Keratinocyte (primary cell): ENCODE measurements at regions not wholly inside any gene's neighbourhood (a gene's known extent, or its start where the extent isn't known, plus 50 kb on each side); places are given as distances from the start of the nearest gene placed in this dataset.

ENCODE experiments used
- DNase-seq: peaks from one replicate; pipeline ENCODE4 v3.0.0-alpha.2; 2011; ENCODE audit warnings: low read depth, missing footprints, low spot score
- FAIRE-seq: peaks from 2 replicates; lab custom pipeline; 2011; peaks lifted over from hg19 to GRCh38; lab: Jason Lieb, UNC
- H2AFZ ChIP-seq: 2 replicates; pipeline ENCODE4 v1.6.0; 2012; ENCODE audit warnings: low read length, control low read depth, inconsistent platforms; ENCODE audit not compliant: control insufficient read depth
- H3K27ac ChIP-seq: 2 replicates; pipeline ENCODE4 v1.5.1; 2011; ENCODE audit warnings: low read length; ENCODE audit not compliant: control insufficient read depth, insufficient read depth
- H3K27me3 ChIP-seq: 3 replicates; pipeline ENCODE4 v1.6.0; 2011; ENCODE audit warnings: low read length; ENCODE audit not compliant: control insufficient read depth, insufficient read depth; ENCODE audit errors: extremely low read depth
- H3K36me3 ChIP-seq, 2 experiments: 2 replicates in 1 of 2; 3 replicates in 1 of 2; pipeline ENCODE4 v1.5.1; 2011; ENCODE audit warnings: low read length in 2 of 2, mild to moderate bottlenecking in 1 of 2; ENCODE audit not compliant: control insufficient read depth in 2 of 2, insufficient read depth in 2 of 2; ENCODE audit errors: extremely low read depth in 1 of 2
- H3K4me1 ChIP-seq: 3 replicates; pipeline ENCODE4 v1.5.1; 2011; ENCODE audit warnings: low read length; ENCODE audit not compliant: control insufficient read depth, insufficient read depth; ENCODE audit errors: extremely low read depth
- H3K4me2 ChIP-seq: 3 replicates; pipeline ENCODE4 v1.6.0; 2011; ENCODE audit warnings: low read depth, low read length; ENCODE audit not compliant: control insufficient read depth, insufficient read depth; ENCODE audit errors: extremely low read depth
- H3K4me3 ChIP-seq, 3 experiments: fragments of 200-600 bp in 1 of 3; sonication (generic) in 1 of 3; 2 replicates in 2 of 3; 3 replicates in 1 of 3; pipeline ENCODE4 v1.5.1; 2011 to 2016; ENCODE audit warnings: low read length in 3 of 3, mild to moderate bottlenecking in 3 of 3, control low read depth in 2 of 3, inconsistent platforms in 1 of 3, low read depth in 1 of 3, mixed read lengths in 1 of 3, mixed run types in 1 of 3, moderate library complexity in 1 of 3; ENCODE audit not compliant: control insufficient read depth in 2 of 3, insufficient read depth in 2 of 3; ENCODE audit errors: extremely low read depth in 1 of 3
- H3K79me2 ChIP-seq: 2 replicates; pipeline ENCODE4 v1.6.0; 2012; ENCODE audit warnings: low read length; ENCODE audit not compliant: control insufficient read depth, insufficient read depth
- H3K9ac ChIP-seq: 3 replicates; pipeline ENCODE4 v1.6.0; 2011; ENCODE audit warnings: low read length; ENCODE audit not compliant: control insufficient read depth, insufficient read depth; ENCODE audit errors: extremely low read depth
- H3K9me1 ChIP-seq: 3 replicates; pipeline ENCODE4 v1.6.0; 2011; ENCODE audit warnings: low read length; ENCODE audit not compliant: control insufficient read depth, insufficient read depth; ENCODE audit errors: extremely low read depth
- H3K9me3 ChIP-seq: 2 replicates; pipeline ENCODE4 v1.5.1; 2012; ENCODE audit warnings: low read depth, low read length; ENCODE audit not compliant: control insufficient read depth
- H4K20me1 ChIP-seq: 3 replicates; pipeline ENCODE4 v1.6.0; 2011; ENCODE audit warnings: low read length; ENCODE audit not compliant: control insufficient read depth, insufficient read depth; ENCODE audit errors: extremely low read depth
- EZH2 ChIP-seq: IDR thresholded peaks from one replicate; pipeline ENCODE4 v1.6.1; 2012; ENCODE audit warnings: inconsistent platforms, mild to moderate bottlenecking, low read length, moderate library complexity
- dilution Hi-C: fragments of 300-500 bp; cut with MboI; formaldehyde crosslinking; loops from one replicate; pipeline ENCODE4 v1.7.0; 2020; ENCODE audit warnings: low sequenced_read_pairs; ENCODE audit not compliant: extremely low pct_ligation_motif_present
- TF ChIP-seq, protein P1 (sequence below), 3 experiments: IDR thresholded peaks in 1 of 3; conservative IDR thresholded peaks in 1 of 3; optimal IDR thresholded peaks in 1 of 3; 2 replicates in 2 of 3; 3 replicates in 1 of 3; pipeline versions ENCODE3 to v1.5.1; 2011; ENCODE audit warnings: low read length in 3 of 3, mild to moderate bottlenecking in 3 of 3, moderate library complexity in 2 of 3, control low read depth in 1 of 3, inconsistent platforms in 1 of 3; ENCODE audit not compliant: insufficient read depth in 2 of 3; ENCODE audit errors: extremely low read depth in 1 of 3

DNA sequence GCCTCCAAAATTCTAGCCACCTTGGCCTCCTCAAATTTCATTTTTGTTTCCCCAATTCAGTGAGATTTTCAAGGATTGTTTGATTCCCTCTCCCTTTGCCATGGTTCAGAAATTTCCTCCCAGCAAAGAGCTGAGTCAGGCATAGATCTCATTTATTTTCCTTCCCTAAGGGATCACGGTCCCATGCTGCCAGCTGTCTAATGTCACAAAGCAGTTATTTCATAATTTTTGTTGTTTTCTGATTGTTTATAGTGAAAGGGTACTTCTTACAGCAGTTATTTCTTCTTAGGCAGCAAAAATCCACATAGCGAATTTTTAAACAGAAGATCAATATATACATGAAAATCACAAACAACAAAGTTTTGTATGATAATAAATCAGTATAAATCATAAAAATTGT lies 470.5 kb upstream of the MAGEB18 start:
- H3K27ac ChIP-seq, result no peak overlapping the region
- no peaks in the 10 kb centered on the region for H3K79me2 ChIP-seq
- H3K4me1 ChIP-seq, result no peaks in the 10 kb centered on the region
- H3K9ac ChIP-seq, result no peak overlapping the region
- no peaks in the 10 kb centered on the region for H3K9me3 ChIP-seq
- H3K9me1 ChIP-seq, result no peaks in the 10 kb centered on the region
- H3K4me2 ChIP-seq, result no peak overlapping the region
- DNase-seq (no peak), FAIRE-seq (no peak)
- dilution Hi-C loops, result no loop called here
- no peaks in the 10 kb centered on the region for H3K36me3 ChIP-seq
- no peak for TF ChIP-seq EZH2
- TF ChIP-seq, protein P1, sequence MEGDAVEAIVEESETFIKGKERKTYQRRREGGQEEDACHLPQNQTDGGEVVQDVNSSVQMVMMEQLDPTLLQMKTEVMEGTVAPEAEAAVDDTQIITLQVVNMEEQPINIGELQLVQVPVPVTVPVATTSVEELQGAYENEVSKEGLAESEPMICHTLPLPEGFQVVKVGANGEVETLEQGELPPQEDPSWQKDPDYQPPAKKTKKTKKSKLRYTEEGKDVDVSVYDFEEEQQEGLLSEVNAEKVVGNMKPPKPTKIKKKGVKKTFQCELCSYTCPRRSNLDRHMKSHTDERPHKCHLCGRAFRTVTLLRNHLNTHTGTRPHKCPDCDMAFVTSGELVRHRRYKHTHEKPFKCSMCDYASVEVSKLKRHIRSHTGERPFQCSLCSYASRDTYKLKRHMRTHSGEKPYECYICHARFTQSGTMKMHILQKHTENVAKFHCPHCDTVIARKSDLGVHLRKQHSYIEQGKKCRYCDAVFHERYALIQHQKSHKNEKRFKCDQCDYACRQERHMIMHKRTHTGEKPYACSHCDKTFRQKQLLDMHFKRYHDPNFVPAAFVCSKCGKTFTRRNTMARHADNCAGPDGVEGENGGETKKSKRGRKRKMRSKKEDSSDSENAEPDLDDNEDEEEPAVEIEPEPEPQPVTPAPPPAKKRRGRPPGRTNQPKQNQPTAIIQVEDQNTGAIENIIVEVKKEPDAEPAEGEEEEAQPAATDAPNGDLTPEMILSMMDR (optimal IDR thresholded peaks at IDR 0.05 in 1 of 3, IDR thresholded peaks at IDR 0.05 in 1 of 3, conservative IDR thresholded peaks at IDR 0.05 in 1 of 3; ENCODE audit: extremely low read depth in 1 of 3, insufficient read depth in 2 of 3, low read length in 3 of 3), result no peak
- H3K4me3 ChIP-seq, result no peak overlapping the region
- H4K20me1 ChIP-seq, result no peaks in the 10 kb centered on the region
- H3K27me3 ChIP-seq, result no peaks in the 10 kb centered on the region
- H2AFZ ChIP-seq, result no peak overlapping the region

DNA sequence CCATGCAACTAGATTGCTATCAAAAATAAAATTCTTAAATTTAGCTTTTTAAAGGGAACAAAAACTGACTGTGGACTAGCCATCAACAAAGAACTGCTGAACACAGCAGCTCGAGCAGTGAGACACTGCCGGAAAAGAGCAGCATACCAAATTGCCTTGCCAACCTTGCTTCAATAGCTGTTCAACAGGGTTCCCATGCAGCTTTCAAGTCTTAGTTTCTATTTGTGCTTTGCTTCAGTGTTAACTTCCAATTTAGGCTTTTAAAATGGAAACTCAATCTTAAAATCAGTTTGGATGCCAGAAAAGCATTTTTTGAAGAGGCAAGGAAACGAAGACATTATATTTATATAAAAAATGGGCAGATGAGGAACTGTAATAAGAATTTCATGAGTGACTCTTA lies 463.4 kb upstream of the MAGEB18 start:
- DNase-seq (no peak), FAIRE-seq (no peak)
- Histone ChIP-seq H3K9me1 (no peaks in the 10 kb centered on the region), H3K4me2 (no peak overlapping the region), H3K27ac (no peak overlapping the region), H3K4me3 (no peak overlapping the region), H3K4me1 (no peaks in the 10 kb centered on the region), H4K20me1 (no peaks in the 10 kb centered on the region), H3K79me2 (no peaks in the 10 kb centered on the region), H3K9me3 (no peaks in the 10 kb centered on the region), H3K9ac (no peak overlapping the region), H3K36me3 (no peaks in the 10 kb centered on the region), H3K27me3 (no peaks in the 10 kb centered on the region), H2AFZ (no peak overlapping the region)
- dilution Hi-C loops, result no loop called here
- TF ChIP-seq EZH2, result no peak
- TF ChIP-seq, protein P1 (optimal IDR thresholded peaks at IDR 0.05 in 1 of 3, IDR thresholded peaks at IDR 0.05 in 1 of 3, conservative IDR thresholded peaks at IDR 0.05 in 1 of 3; ENCODE audit: extremely low read depth in 1 of 3, insufficient read depth in 2 of 3, low read length in 3 of 3), result no peak
